GM19468 (cell line): ENCODE measurements at regions not wholly inside any gene's neighbourhood (a gene's known extent, or its start where the extent isn't known, plus 50 kb on each side); places are given as distances from the start of the nearest gene placed in this dataset.
A peak's percentile ranks its signal among the peaks of the same experiment; 100 is the strongest.
"Not testable (repeated sequence)": the region's sequence is repeated elsewhere in the genome, so short reads cannot be mapped to it uniquely, and the experiment has no call there.

Source experiments
- ATAC-seq: cut with Tn5 transposase; IDR thresholded peaks from one replicate; pipeline ENCODE4 v1.9.1; 2021; ENCODE audit warnings: mild to moderate bottlenecking, moderate library complexity, moderate number of reproducible peaks; ENCODE audit not compliant: unreplicated experiment; ENCODE audit errors: extremely low read depth

- no peak for ATAC-seq
Observed at GRCh38 chr9:7316967-7317366, 482.6 kb downstream of the DMAC1 start.

- no peak for ATAC-seq
Observed at GRCh38 chr9:7316166-7316795, 483.3 kb downstream of the DMAC1 start.

- no peak for ATAC-seq
Observed at GRCh38 chr9:7315746-7316145, 483.8 kb downstream of the DMAC1 start.

GRCh38 chr9:7315116-7315515 is 484.5 kb downstream of the DMAC1 start:
- ATAC-seq, result no peak

- ATAC-seq, result no peak
Observed at GRCh38 chr9:7313389-7313788, 486.2 kb downstream of the DMAC1 start.

- not testable (repeated sequence) for ATAC-seq
Observed at GRCh38 chr9:7309051-7309450, 490.5 kb downstream of the DMAC1 start.

- ATAC-seq, result no peak
Observed at GRCh38 chr9:7305677-7306076, 493.9 kb downstream of the DMAC1 start.

- ATAC-seq, result no peak
Observed at GRCh38 chr9:7304627-7304995, 495.0 kb downstream of the DMAC1 start.

GRCh38 chr9:7303907-7304626 is 495.5 kb downstream of the DMAC1 start:
- ATAC-seq, result no peak

- ATAC-seq, result peak; percentile 32
Observed at GRCh38 chr9:7300484-7300883, 499.1 kb downstream of the DMAC1 start.

- ATAC-seq, result peak; percentile 97
Observed at GRCh38 chr9:7298123-7298522, 501.5 kb downstream of the DMAC1 start.

GRCh38 chr9:7297521-7297920 is 502.1 kb downstream of the DMAC1 start:
- peak; percentile 3 for ATAC-seq

GRCh38 chr9:7293091-7293490 is 506.5 kb downstream of the DMAC1 start:
- ATAC-seq, result no peak

- peak; percentile 66 for ATAC-seq
Observed at GRCh38 chr9:7289773-7290172, 509.8 kb downstream of the DMAC1 start.

GRCh38 chr9:7287986-7288385 is 511.6 kb downstream of the DMAC1 start:
- ATAC-seq, result no peak

- ATAC-seq, result no peak
Observed at GRCh38 chr9:7287065-7287464, 512.5 kb downstream of the DMAC1 start.

- ATAC-seq, result no peak
Observed at GRCh38 chr9:7286101-7286500, 513.5 kb downstream of the DMAC1 start.

GRCh38 chr9:7285199-7285598 is 514.4 kb downstream of the DMAC1 start:
- no peak for ATAC-seq

GRCh38 chr9:7284517-7284916 is 515.1 kb downstream of the DMAC1 start:
- no peak for ATAC-seq

- ATAC-seq, result no peak
Observed at GRCh38 chr9:7284117-7284516, 515.5 kb downstream of the DMAC1 start.

GRCh38 chr9:7273575-7273974 is 515.8 kb downstream of the KDM4C start:
- no peak for ATAC-seq
